Smooth muscle cell (in vitro differentiated cells): ENCODE measurements at regions not wholly inside any gene's neighbourhood (a gene's known extent, or its start where the extent isn't known, plus 50 kb on each side); places are given as distances from the start of the nearest gene placed in this dataset.

Experiments
- DNase-seq: peaks from one replicate; lab custom pipeline; 2025; ENCODE audit not compliant: unreplicated experiment; lab: John Stamatoyannopoulos, UW
- H2AFZ ChIP-seq: fragments of 200-600 bp; sonication (generic); 2 replicates; pipeline ENCODE4 v1.6.0; 2016; ENCODE audit warnings: antibody characterized with exemption, low read depth, mild to moderate bottlenecking
- H3F3A ChIP-seq: fragments of 200-600 bp; sonication (generic); 2 replicates; pipeline ENCODE4 v1.6.0; 2017; ENCODE audit warnings: antibody characterized with exemption, low read depth
- H3K27ac ChIP-seq: fragments of 200-600 bp; sonication (generic); 2 replicates; pipeline ENCODE4 v1.5.1; 2016; ENCODE audit warnings: low read depth, mild to moderate bottlenecking
- H3K27me3 ChIP-seq: fragments of 200-600 bp; sonication (generic); 2 replicates; pipeline ENCODE4 v1.6.1; 2016; ENCODE audit warnings: low read depth, mild to moderate bottlenecking
- H3K36me3 ChIP-seq: fragments of 200-600 bp; sonication (generic); 2 replicates; pipeline ENCODE4 v1.5.1; 2016; ENCODE audit warnings: low read depth
- H3K4me1 ChIP-seq: fragments of 200-600 bp; sonication (generic); 2 replicates; pipeline ENCODE4 v1.5.1; 2016; ENCODE audit warnings: low read depth
- H3K4me2 ChIP-seq: fragments of 200-600 bp; sonication (generic); 2 replicates; pipeline ENCODE4 v1.6.0; 2016; ENCODE audit warnings: mild to moderate bottlenecking
- H3K4me3 ChIP-seq: fragments of 200-600 bp; sonication (generic); 2 replicates; pipeline ENCODE4 v1.5.1; 2016; ENCODE audit warnings: mild to moderate bottlenecking
- H3K79me2 ChIP-seq: fragments of 200-600 bp; sonication (generic); 2 replicates; pipeline ENCODE4 v1.6.0; 2016; ENCODE audit warnings: low read depth, mild to moderate bottlenecking
- H3K9ac ChIP-seq: fragments of 200-600 bp; sonication (generic); 2 replicates; pipeline ENCODE4 v1.6.0; 2016; ENCODE audit warnings: low read depth
- H3K9me3 ChIP-seq: fragments of 200-600 bp; sonication (generic); replicated peaks from 2 replicates; pipeline ENCODE4 v1.5.1; 2016; ENCODE audit warnings: low read depth
- H4K20me1 ChIP-seq: fragments of 200-600 bp; sonication (generic); 2 replicates; pipeline ENCODE4 v1.6.0; 2016; ENCODE audit warnings: low read depth
- WGBS: methylation state at CpG from one replicate; pipeline ENCODE4 v1.1.7; 2016; ENCODE audit warnings: low lambda C conversion rate; 5-methylcytosine and 5-hydroxymethylcytosine counted together
- TF ChIP-seq, protein P1 (sequence below): fragments of 200-600 bp; sonication (generic); IDR thresholded peaks from 2 replicates; pipeline ENCODE4 v1.5.1; 2017; ENCODE audit warnings: borderline replicate concordance, mild to moderate bottlenecking, antibody characterized with exemption; ENCODE audit not compliant: insufficient read depth, poor library complexity, severe bottlenecking

DNA sequence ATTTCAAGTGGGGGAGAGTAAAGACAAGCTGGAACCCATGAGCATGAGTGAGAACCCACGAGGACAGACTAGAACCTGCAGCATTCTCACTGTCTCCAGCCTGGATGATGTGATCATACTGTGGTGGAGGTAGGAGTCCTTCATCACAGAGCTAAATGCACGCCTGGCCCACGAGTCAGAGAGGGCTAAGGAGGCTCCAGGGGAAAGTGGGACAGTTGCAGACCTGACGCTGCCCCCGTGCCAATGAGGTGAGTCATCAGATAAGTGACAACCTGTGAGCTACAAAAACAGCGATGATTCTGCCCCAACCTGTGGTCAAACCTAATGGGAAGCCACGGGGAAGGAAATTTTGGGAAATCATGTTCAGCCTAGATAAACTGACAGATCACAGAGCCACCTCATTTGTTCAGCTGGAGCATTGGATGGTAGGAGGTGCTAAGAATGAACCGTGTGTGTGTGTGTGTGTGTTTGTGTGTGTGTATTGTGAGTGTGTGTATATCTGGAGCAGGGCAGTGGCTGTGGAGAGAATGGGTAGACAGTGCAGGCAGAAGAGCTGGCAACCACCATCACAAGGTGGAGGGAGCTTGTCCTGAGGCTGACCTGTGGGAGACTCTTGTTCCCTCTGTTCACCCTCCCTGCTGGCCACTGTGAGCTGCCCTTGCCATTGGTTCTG, 131.8 kb downstream of the UTP18 start:
- Histone ChIP-seq H3K27ac (no peak overlapping the region), H3K9ac (no peak overlapping the region), H3K36me3 (no peaks in the 10 kb centered on the region), H3K27me3 (no peaks in the 10 kb centered on the region), H2AFZ (no peak overlapping the region), H3K4me3 (no peak overlapping the region), H4K20me1 (no peaks in the 10 kb centered on the region), H3K79me2 (no peaks in the 10 kb centered on the region), H3K4me1 (no peaks in the 10 kb centered on the region), H3K4me2 (no peak overlapping the region), H3K9me3 (no peaks in the 10 kb centered on the region), H3F3A (no peaks in the 10 kb centered on the region)
- TF ChIP-seq, protein P1, sequence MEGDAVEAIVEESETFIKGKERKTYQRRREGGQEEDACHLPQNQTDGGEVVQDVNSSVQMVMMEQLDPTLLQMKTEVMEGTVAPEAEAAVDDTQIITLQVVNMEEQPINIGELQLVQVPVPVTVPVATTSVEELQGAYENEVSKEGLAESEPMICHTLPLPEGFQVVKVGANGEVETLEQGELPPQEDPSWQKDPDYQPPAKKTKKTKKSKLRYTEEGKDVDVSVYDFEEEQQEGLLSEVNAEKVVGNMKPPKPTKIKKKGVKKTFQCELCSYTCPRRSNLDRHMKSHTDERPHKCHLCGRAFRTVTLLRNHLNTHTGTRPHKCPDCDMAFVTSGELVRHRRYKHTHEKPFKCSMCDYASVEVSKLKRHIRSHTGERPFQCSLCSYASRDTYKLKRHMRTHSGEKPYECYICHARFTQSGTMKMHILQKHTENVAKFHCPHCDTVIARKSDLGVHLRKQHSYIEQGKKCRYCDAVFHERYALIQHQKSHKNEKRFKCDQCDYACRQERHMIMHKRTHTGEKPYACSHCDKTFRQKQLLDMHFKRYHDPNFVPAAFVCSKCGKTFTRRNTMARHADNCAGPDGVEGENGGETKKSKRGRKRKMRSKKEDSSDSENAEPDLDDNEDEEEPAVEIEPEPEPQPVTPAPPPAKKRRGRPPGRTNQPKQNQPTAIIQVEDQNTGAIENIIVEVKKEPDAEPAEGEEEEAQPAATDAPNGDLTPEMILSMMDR, result no peak
- 45% methylated on average over 8 of the region's 8 CpGs for WGBS
- no peak for DNase-seq

DNA sequence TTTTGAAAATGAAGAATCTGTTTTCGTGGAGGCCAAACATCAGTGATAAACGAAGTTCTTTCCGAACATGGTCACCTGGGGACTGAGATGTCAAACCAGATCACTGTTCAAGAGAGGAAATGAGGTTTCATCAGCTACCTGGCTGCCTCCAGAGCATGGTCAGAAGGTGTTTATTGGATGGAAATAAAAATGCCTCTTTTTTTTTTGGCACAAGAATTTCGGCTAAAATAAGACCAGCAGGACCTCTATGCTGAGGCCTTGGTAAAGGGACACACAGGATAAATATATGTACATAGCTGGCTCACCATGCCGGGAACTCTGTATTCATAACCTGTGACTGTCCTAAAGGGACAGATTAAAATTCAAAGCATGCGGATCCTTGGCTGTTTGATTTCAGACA, 135.3 kb downstream of the UTP18 start:
- Histone ChIP-seq H3K4me2 (no peak overlapping the region), H3K4me3 (no peak overlapping the region), H4K20me1 (no peaks in the 10 kb centered on the region), H3K9ac (no peak overlapping the region), H3K27ac (no peak overlapping the region), H3K4me1 (no peaks in the 10 kb centered on the region), H3K79me2 (no peaks in the 10 kb centered on the region), H3K36me3 (no peaks in the 10 kb centered on the region), H3K27me3 (no peaks in the 10 kb centered on the region), H3K9me3 (no peaks in the 10 kb centered on the region), H3F3A (no peaks in the 10 kb centered on the region), H2AFZ (no peak overlapping the region)
- WGBS, result 94% methylated on average over 6 of the region's 6 CpGs
- DNase-seq, result no peak
- TF ChIP-seq, protein P1, result no peak

DNA sequence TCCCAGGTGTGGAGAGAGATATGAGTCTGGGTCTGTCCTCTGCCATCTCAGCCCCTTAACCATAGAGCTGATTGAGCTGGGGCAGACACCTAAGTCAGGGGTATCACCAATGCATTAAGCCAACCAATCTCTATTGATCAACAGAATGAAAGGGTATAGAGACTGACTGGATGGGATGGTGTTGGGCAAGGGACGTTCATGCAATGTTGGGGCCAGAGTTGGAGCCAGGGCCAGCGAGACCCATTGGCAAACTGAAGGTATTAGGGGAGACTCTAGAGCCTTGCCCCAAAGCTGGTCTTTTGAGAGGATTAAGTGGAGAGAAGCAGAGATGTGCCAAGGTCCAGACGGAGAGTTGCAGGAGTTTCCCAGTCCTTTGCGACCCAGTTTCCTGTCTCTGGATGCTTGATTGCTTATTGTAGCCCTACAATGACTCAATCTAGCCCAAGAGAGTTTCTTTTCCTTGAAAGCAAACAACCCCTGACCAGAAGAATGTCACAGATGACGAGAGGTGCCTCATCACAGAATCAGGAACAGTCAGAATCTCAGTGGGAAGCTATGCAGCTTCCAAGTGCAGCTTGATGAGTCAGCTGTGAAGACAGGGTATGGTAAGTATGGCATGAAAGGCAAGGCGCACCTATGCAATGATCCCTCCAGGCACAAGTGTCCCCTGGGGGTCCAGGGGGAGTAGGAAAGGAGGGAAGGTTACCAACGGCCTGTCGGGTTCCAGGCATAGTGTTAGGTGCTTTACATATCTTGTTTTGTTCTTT, 137.2 kb downstream of the UTP18 start:
- H3K79me2 ChIP-seq, result no peaks in the 10 kb centered on the region
- no peaks in the 10 kb centered on the region for H3K27me3 ChIP-seq
- no peak overlapping the region for H3K4me3 ChIP-seq
- H3K9ac ChIP-seq, result no peak overlapping the region
- H2AFZ ChIP-seq, result no peak overlapping the region
- H3K9me3 ChIP-seq, result no peaks in the 10 kb centered on the region
- no peaks in the 10 kb centered on the region for H3K4me1 ChIP-seq
- no peaks in the 10 kb centered on the region for H3F3A ChIP-seq
- H3K4me2 ChIP-seq, result peak overlapping the region; percentile 63
- TF ChIP-seq, protein P1, result no peak
- no peaks in the 10 kb centered on the region for H3K36me3 ChIP-seq
- peak overlapping the region; percentile 60 for H3K27ac ChIP-seq
- 49% methylated on average over 8 of the region's 8 CpGs for WGBS
- H4K20me1 ChIP-seq, result no peaks in the 10 kb centered on the region
- no peak for DNase-seq

DNA sequence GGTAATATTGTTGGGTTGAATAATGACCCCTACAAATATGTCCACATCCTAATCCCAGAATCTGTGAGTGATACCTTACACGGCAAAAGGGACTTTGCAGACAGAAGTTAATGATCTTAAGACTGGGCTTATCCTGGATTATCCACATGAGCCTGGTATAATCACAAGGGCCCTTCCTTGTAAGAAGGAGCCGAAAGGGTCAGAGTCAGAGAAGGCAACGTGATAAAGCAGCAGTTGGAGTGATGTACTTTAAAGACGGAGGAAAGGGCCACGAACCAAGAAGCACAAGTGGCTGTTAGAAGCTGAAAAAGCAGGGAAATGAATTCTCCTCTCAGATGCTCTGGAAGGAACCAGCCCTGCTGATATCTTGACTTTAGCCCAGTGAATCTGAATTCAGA, 137.8 kb downstream of the UTP18 start:
- H2AFZ ChIP-seq, result no peak overlapping the region
- H3K36me3 ChIP-seq, result no peaks in the 10 kb centered on the region

More for the DNA sequence above, 137.8 kb downstream of the UTP18 start:
- Histone ChIP-seq H3K4me2 (peak overlapping the region; percentile 15), H3K27ac (peak overlapping the region; percentile 28), H3K4me1 (no peaks in the 10 kb centered on the region), H3K9me3 (no peaks in the 10 kb centered on the region), H3K9ac (no peak overlapping the region), H3F3A (no peaks in the 10 kb centered on the region), H3K27me3 (no peaks in the 10 kb centered on the region), H4K20me1 (no peaks in the 10 kb centered on the region), H3K4me3 (no peak overlapping the region), H3K79me2 (no peaks in the 10 kb centered on the region)
- TF ChIP-seq, protein P1, result no peak
- WGBS, result 27% methylated on average over 5 of the region's 5 CpGs
- no peak for DNase-seq
